Activated naive CD4-positive, alpha-beta T cell treated with anti-CD3 and anti-CD28 coated beads, Interleukin-2, amount 50 U/mL, for 16 hours (primary cell): ENCODE measurements at regions not wholly inside any gene's neighbourhood (a gene's known extent, or its start where the extent isn't known, plus 50 kb on each side); places are given as distances from the start of the nearest gene placed in this dataset.
"Not testable (repeated sequence)": the region's sequence is repeated elsewhere in the genome, so short reads cannot be mapped to it uniquely, and the experiment has no call there.

Experiments used
- DNase-seq: peaks from one replicate; pipeline ENCODE4 v3.0.0-alpha.2; 2020

- DNase-seq: no peak
These were observed 561.1 kb downstream of the MN1 start for GRCh38 chr22:27240298-27241075.

- no peak for DNase-seq
These were observed 559.9 kb downstream of the MN1 start for GRCh38 chr22:27241430-27242321.

DNA sequence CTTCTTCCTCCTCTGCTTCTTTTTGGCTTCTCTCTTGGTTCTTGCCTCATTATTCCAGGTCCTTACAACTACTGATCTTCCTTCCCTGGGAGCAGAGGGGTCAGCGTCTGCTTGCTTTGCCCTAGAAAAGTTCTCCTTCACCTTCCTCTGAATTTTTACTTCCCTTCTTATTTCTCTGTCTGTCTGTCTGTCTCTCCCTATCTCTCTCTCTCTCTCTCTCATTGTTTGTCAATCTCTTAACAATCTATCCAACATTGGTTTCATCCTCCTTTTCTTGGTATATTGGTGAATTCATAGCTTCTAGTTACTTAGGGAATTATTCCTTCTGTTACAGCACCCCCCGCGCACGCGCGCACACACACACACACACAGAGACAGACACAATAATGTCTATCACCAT lies 559.1 kb downstream of the MN1 start:
- no peak for DNase-seq

- DNase-seq: no peak
These were observed 558.5 kb downstream of the MN1 start for GRCh38 chr22:27242917-27243589.

- DNase-seq: no peak
These were observed 557.2 kb downstream of the MN1 start for GRCh38 chr22:27244328-27244727.

GRCh38 chr22:27245056-27245455 lies 556.5 kb downstream of the MN1 start:
- no peak for DNase-seq

GRCh38 chr22:27246558-27246957 lies 555.0 kb downstream of the MN1 start:
- DNase-seq: no peak

GRCh38 chr22:27247701-27248434 lies 553.7 kb downstream of the MN1 start:
- no peak for DNase-seq

DNA sequence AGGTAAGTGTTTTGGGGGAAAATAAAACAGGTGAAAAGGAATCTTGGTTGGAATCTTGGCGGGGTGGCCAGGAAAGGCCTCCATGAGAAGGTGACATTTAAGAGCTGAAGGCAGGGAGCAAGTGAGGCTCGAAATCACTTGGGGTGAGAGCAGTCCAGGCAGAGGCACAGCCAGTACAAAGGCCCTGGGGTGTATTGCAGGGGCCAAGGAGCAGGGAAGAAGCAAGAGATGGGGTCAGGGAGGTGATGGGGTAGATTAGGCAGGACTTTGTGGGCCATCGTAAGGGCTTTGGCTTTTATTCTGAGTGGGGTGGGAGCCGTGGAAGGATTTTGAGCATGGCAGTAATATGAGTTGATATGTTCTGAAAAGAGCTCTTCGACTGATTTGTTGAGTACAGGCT lies 551.1 kb downstream of the MN1 start:
- DNase-seq: no peak

DNA sequence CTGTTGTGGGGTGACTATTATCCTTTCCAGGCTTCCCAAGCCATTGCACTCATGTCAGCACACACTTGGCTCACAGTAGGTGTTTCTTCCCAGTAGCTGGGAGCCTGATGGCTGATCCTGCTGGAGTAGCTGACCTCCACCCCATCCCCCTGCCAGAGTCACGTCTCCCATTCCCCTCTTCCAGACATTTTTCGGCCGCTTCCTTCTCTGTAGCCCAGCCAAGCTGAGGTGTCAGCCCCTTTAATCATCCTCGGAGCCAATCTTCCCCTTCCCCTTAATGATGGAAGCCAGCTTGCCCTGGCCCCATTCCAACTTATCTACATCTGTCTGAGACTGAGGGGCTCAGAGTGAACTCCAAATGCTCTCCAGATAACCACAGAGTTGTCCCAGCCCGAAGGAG lies 550.7 kb downstream of the MN1 start:
- DNase-seq: no peak

- no peak for DNase-seq
These were observed 550.0 kb downstream of the MN1 start for GRCh38 chr22:27251563-27251962.

DNA sequence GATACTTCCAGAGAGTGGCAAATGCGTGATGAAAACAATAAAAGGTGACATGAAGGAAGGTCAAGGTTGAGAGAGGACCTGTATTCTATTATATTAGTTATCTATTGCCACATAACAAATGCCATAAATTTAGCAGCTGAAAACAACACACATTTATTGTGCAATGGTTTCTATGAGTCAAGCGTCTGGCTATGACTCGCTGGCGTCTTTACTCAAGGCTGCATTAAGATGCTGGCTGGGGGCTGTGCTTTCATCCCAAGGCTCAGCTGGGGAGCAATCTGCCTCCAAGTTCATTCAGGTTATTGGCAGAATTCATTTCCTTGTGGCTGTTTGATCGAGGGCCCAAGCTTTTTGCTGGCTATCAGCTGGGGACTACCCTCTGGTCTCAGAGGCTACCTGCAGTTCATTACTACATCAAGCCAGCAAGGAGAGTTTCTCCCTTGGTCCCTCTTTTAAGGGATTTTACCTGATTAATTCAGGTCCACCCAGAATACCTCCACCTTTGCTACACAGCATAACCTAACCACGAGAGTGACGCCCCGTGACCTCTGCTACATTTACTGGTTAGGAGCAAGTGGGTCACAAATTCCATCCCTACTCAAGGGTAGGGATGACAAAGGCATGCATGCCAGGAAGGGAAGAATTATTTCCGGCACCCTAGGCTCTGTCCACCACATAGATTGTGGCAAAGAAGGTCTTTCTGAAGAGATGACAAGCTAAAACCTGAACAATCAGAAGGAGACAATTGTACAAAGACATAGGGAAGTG lies 549.1 kb downstream of the MN1 start:
- DNase-seq: no peak

GRCh38 chr22:27253108-27253902 lies 548.3 kb downstream of the MN1 start:
- DNase-seq: no peak

- DNase-seq: not testable (repeated sequence)
These were observed 547.5 kb downstream of the MN1 start for GRCh38 chr22:27254063-27254462.

GRCh38 chr22:27255580-27255979 lies 546.0 kb downstream of the MN1 start:
- no peak for DNase-seq

DNA sequence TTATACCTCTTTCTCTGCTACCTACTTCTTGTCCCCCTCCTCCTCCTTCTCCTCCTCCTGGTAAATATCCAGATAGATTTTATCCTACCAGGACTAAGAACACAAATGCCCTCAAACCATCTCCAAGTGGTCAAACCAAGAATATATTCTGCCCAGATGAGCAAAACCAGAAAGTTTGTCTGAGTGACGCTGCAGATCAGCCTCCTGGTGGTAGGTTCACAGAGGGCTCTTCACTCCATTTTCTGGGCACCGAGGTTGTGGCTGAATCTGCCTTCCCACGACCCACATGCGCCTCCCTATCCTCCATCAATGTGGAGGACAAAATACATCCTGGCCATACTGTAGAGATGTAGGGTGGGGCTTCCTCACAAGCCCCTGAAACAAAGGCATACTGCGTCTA lies 543.6 kb downstream of the MN1 start:
- DNase-seq: no peak

DNA sequence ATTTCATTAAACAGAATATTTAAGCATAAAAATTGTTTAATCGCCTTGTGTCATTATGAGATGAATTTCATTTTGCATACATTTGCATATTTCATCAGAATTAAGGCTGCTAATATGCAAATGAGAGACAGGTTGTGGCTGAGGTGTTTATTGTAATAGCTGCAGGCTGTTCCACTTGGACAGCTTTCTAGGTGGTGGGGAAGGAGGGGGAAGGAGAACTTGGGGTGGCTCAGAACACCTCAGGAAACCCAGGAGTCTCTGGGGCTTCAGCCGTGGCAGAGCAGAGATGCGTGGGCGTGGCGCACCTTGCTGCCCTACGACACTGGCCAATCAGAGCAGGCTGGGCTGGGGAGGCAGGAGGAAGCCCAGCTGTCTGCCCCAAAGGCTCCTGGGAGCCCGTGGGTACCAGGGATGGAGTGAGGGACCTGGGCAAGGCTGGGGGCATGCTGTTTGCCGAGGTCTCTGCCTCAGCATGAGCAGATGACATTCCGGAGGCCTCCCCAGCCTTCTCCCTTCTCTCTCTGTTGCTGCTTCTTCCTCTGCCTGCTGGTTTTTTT lies 542.9 kb downstream of the MN1 start:
- DNase-seq: no peak

DNA sequence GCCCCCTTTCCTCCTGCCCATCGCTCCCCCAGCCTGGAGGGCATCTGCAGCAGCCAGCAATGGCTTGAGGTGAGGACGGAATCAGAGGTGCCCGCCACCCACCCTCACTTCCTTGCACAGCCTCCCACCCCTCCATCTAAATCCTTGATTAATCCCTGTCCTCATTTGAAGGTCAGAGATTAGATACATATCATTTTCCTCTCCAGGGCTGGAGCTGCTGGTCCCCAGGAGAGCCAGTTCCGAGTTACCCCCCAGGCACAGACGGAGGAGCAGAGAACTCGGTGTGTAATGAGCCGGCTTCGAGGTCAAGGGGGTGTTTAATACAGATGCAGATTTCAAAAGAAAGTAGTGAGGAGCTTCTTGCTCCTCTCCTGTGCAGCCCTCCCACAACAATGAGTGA lies 542.1 kb downstream of the MN1 start:
- DNase-seq: no peak

DNA sequence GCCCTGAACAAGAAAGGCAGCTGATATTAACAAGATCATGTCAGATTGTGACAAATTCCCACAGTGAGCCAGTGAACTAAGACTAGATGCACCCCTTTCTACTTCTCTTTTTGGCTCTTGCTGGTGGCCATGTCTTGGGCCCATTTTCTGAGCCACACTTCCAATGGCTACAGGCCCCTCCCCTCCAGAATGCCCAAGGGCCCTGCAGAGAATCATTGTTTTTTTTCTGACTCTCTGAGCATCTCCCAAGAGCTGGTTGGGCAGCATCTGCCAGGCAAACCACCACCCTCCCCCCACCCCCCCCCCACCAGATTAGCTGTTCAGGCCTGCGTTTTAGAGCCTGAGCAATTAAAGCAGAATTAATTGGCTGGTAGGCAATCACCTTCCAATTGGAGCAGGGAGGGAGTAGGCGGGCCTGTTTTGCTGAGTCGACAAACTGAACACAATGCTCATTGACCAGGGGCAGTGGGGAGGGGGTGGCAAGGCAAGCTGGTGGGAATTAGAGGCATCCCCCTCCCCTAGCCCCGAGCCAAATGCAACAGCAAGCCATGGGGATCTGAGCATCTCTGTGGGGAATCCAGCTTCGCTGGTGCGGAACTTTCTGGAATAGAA lies 541.4 kb downstream of the MN1 start:
- DNase-seq: no peak

DNA sequence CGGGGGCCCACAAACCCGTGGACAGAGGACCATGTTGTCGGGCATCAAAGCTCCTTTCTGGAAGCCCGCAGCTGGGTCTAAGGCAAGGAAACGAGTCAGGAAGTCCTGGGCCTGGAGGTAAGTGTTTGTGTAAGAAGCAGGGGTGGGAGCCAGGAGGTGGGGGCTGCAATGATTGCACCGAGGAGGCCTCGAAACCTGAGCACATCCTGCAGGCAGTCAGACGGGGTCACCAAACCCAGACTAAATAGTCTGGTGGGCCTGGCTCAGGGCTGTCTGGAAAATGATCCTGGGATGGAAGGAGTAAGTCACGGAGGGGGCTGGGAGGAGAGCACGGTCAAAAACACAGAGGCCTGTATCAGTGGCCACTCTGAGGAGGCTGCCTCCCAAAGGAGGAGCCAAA lies 539.2 kb downstream of the MN1 start:
- DNase-seq: no peak
